Activated CD8-positive, alpha-beta memory T cell treated with anti-CD3 and anti-CD28 coated beads for 36 hours (primary cell): ENCODE measurements at regions not wholly inside any gene's neighbourhood (a gene's known extent, or its start where the extent isn't known, plus 50 kb on each side); places are given as distances from the start of the nearest gene placed in this dataset.
"Not testable (repeated sequence)": the region's sequence is repeated elsewhere in the genome, so short reads cannot be mapped to it uniquely, and the experiment has no call there.

ENCODE experiments used
- CTCF ChIA-PET: fragments of 350-600 bp; sonication (Branson Sonifier 250); formaldehyde crosslinking; loops from one replicate; lab custom pipeline; 2021; ENCODE audit warnings: antibody characterized with exemption; lab: Charles Lee
- POLR2A ChIA-PET: fragments of 350-600 bp; sonication (Branson Sonifier 250); formaldehyde crosslinking; loops from one replicate; lab custom pipeline; 2021; ENCODE audit warnings: antibody characterized with exemption; lab: Charles Lee

- CTCF ChIA-PET, POLR2A ChIA-PET: not testable (repeated sequence)
These were observed 453.5 kb downstream of the PREX1 start for GRCh38 chr20:48374031-48374907.

- ChIA-PET CTCF (no interaction called here), POLR2A (no interaction called here)
These were observed 454.3 kb downstream of the PREX1 start for GRCh38 chr20:48373555-48373934.

GRCh38 chr20:48372851-48373554 is 454.8 kb downstream of the PREX1 start:
- POLR2A ChIA-PET, CTCF ChIA-PET: not testable (repeated sequence)

GRCh38 chr20:48371211-48371610 is 456.6 kb downstream of the PREX1 start:
- POLR2A ChIA-PET = no interaction called here
- CTCF ChIA-PET = no interaction called here

GRCh38 chr20:48368580-48369021 is 459.2 kb downstream of the PREX1 start:
- CTCF ChIA-PET, POLR2A ChIA-PET: not testable (repeated sequence)

GRCh38 chr20:48367541-48368358 is 460.0 kb downstream of the PREX1 start:
- CTCF ChIA-PET, POLR2A ChIA-PET: not testable (repeated sequence)

- ChIA-PET POLR2A (no interaction called here), CTCF (no interaction called here)
These were observed 461.6 kb downstream of the PREX1 start for GRCh38 chr20:48366230-48366629.

GRCh38 chr20:48364688-48365421 is 462.9 kb downstream of the PREX1 start:
- ChIA-PET POLR2A (no interaction called here), CTCF (no interaction called here)

GRCh38 chr20:48364055-48364454 is 463.7 kb downstream of the PREX1 start:
- ChIA-PET POLR2A (no interaction called here), CTCF (no interaction called here)

GRCh38 chr20:48360342-48360975 is 467.3 kb downstream of the PREX1 start:
- CTCF ChIA-PET = no interaction called here

GRCh38 chr20:48359692-48360341 is 468.0 kb downstream of the PREX1 start:
- ChIA-PET CTCF (no interaction called here), POLR2A (no interaction called here)

More at GRCh38 chr20:48360342-48360975, 467.3 kb downstream of the PREX1 start:
- POLR2A ChIA-PET = no interaction called here

- CTCF ChIA-PET, POLR2A ChIA-PET: not testable (repeated sequence)
These were observed 468.8 kb downstream of the PREX1 start for GRCh38 chr20:48359055-48359390.

GRCh38 chr20:48358176-48359054 is 469.4 kb downstream of the PREX1 start:
- CTCF ChIA-PET = no interaction called here

GRCh38 chr20:48357714-48358113 is 470.1 kb downstream of the PREX1 start:
- ChIA-PET POLR2A (no interaction called here), CTCF (no interaction called here)

More at GRCh38 chr20:48358176-48359054, 469.4 kb downstream of the PREX1 start:
- POLR2A ChIA-PET = no interaction called here

- CTCF ChIA-PET = interaction anchor here (0.5 kb wide), 1 partner anchor 676 kb away, joined by 3 read pairs; no protein-coding TSS in a partner anchor
- POLR2A ChIA-PET = no interaction called here
These were observed 472.9 kb downstream of the PREX1 start for GRCh38 chr20:48354903-48355302.

GRCh38 chr20:48354320-48354876 is 473.4 kb downstream of the PREX1 start:
- POLR2A ChIA-PET = no interaction called here
- CTCF ChIA-PET = no interaction called here

- ChIA-PET CTCF (no interaction called here), POLR2A (no interaction called here)
These were observed 475.2 kb downstream of the PREX1 start for GRCh38 chr20:48352628-48353027.
